ENCODE measurements at regions not wholly inside any gene's neighbourhood (a gene's known extent, or its start where the extent isn't known, plus 50 kb on each side); places are given as distances from the start of the nearest gene placed in this dataset.

DNA sequence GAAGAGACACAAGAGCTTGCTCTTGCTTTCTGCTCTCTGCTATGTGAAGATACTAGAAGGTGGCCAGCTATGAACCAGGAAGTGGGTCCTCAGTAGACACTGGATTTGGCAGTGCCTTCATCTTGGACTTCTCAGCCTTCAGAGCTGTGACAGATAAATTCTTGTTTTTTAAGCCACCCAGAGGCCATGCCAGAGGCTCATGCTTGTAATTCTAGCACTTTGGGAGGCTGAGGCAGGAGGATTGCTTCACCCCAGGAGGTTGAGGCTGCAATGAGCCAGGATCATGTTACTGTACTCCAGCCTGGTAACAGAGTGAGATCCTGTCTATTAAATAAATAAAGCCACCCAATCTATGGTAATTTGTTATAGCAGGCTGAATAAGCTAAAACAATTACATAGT is 185.5 kb upstream of the SALL4 start:
- TF ChIP-seq, protein P1, sequence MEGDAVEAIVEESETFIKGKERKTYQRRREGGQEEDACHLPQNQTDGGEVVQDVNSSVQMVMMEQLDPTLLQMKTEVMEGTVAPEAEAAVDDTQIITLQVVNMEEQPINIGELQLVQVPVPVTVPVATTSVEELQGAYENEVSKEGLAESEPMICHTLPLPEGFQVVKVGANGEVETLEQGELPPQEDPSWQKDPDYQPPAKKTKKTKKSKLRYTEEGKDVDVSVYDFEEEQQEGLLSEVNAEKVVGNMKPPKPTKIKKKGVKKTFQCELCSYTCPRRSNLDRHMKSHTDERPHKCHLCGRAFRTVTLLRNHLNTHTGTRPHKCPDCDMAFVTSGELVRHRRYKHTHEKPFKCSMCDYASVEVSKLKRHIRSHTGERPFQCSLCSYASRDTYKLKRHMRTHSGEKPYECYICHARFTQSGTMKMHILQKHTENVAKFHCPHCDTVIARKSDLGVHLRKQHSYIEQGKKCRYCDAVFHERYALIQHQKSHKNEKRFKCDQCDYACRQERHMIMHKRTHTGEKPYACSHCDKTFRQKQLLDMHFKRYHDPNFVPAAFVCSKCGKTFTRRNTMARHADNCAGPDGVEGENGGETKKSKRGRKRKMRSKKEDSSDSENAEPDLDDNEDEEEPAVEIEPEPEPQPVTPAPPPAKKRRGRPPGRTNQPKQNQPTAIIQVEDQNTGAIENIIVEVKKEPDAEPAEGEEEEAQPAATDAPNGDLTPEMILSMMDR (IDR thresholded peaks at IDR 0.05), result no peak
- no peak for TF ChIP-seq POLR2A (IDR thresholded peaks at IDR 0.05)

All from lower leg skin (tissue), 3 donors.